OCI-LY7 (cell line): ENCODE measurements at regions not wholly inside any gene's neighbourhood (a gene's known extent, or its start where the extent isn't known, plus 50 kb on each side); places are given as distances from the start of the nearest gene placed in this dataset.

Experiments used
- BruUV-seq: library from RNA; stranded (reverse); fragments of 400-500 nt; replicated peaks from 2 replicates; lab custom pipeline; 2021; lab: Mats Ljungman, UMichigan
- CTCF ChIA-PET: fragments of 300-600 bp; sonication (Branson Sonifier 250); formaldehyde crosslinking; loops from one replicate; lab custom pipeline; 2022; ENCODE audit warnings: antibody characterized with exemption; ENCODE audit not compliant: unreplicated experiment; lab: Charles Lee
- POLR2A ChIA-PET: fragments of 300-600 bp; sonication (Branson Sonifier 250); formaldehyde crosslinking; loops from one replicate; lab custom pipeline; 2022; ENCODE audit warnings: antibody characterized with exemption; lab: Charles Lee
- DNase-seq: peaks from one replicate; pipeline ENCODE4 v3.0.0-alpha.2; 2015; ENCODE audit warnings: low spot score
- H2AFZ ChIP-seq: fragments of 200-600 bp; sonication (generic), shearing (Covaris generic); 2 replicates; pipeline ENCODE4 v1.6.1; 2014; ENCODE audit warnings: mild to moderate bottlenecking, antibody characterized with exemption, low read length, moderate library complexity
- H3K27ac ChIP-seq: fragments of 200-600 bp; sonication (generic); 2 replicates; pipeline ENCODE4 v1.5.1; 2014; ENCODE audit warnings: mixed run types, low read depth, mild to moderate bottlenecking, moderate library complexity, low read length, inconsistent platforms; ENCODE audit not compliant: poor library complexity, severe bottlenecking
- H3K36me3 ChIP-seq: fragments of 200-600 bp; sonication (generic); 2 replicates; pipeline ENCODE4 v1.6.1; 2014; ENCODE audit warnings: mild to moderate bottlenecking, antibody characterized with exemption, low read length, moderate library complexity, mixed read lengths; ENCODE audit not compliant: insufficient read depth
- H3K4me1 ChIP-seq: fragments of 200-600 bp; sonication (generic); 2 replicates; pipeline ENCODE4 v1.5.1; 2014; ENCODE audit warnings: mild to moderate bottlenecking, low read length; ENCODE audit not compliant: insufficient read depth, poor library complexity, severe bottlenecking
- H3K4me2 ChIP-seq: fragments of 200-600 bp; sonication (generic); 2 replicates; pipeline ENCODE4 v1.6.1; 2014; ENCODE audit warnings: mild to moderate bottlenecking, low read length
- H3K4me3 ChIP-seq: fragments of 200-600 bp; sonication (generic); 2 replicates; pipeline ENCODE4 v1.5.1; 2014; ENCODE audit warnings: mild to moderate bottlenecking, low read depth, low read length; ENCODE audit not compliant: poor library complexity, severe bottlenecking
- H3K79me2 ChIP-seq: fragments of 200-600 bp; sonication (generic); 2 replicates; pipeline ENCODE4 v1.6.1; 2016; ENCODE audit warnings: low read depth, mild to moderate bottlenecking, low read length, moderate library complexity, mixed read lengths; ENCODE audit not compliant: insufficient read depth
- H3K9me2 ChIP-seq: fragments of 200-600 bp; sonication (generic); 2 replicates; pipeline ENCODE4 v1.6.1; 2016; ENCODE audit warnings: mild to moderate bottlenecking, low read length, mixed read lengths; ENCODE audit not compliant: insufficient read depth
- H3K9me3 ChIP-seq: fragments of 200-600 bp; sonication (generic); 2 replicates; pipeline ENCODE4 v1.6.1; 2014; ENCODE audit warnings: mild to moderate bottlenecking, mixed run types, low read length, mixed read lengths
- H4K20me1 ChIP-seq: fragments of 200-600 bp; sonication (generic); 2 replicates; pipeline ENCODE4 v1.6.1; 2014; ENCODE audit warnings: mild to moderate bottlenecking, antibody characterized with exemption, low read length, moderate library complexity, mixed read lengths; ENCODE audit not compliant: insufficient read depth
- CTCF ChIP-seq: fragments of 200-600 bp; sonication (generic); conservative IDR thresholded peaks from 2 replicates; pipeline ENCODE4 v1.5.1; 2014; ENCODE audit warnings: mild to moderate bottlenecking, antibody characterized with exemption, low read length, moderate library complexity, mixed read lengths
- EZH2phosphoT487 ChIP-seq: fragments of 200-600 bp; sonication (generic); IDR thresholded peaks from 2 replicates; pipeline ENCODE4 v1.6.1; 2018; ENCODE audit warnings: low read depth, borderline replicate concordance, mild to moderate bottlenecking, mixed run types, antibody characterized with exemption, low read length, moderate library complexity, mixed read lengths
- intact Hi-C: fragments of 100-400 bp; cut with micrococcal nuclease; formaldehyde crosslinking; loops from one replicate; pipeline ENCODE4 v1.10.0; 2022; ENCODE audit not compliant: unreplicated experiment

GRCh38 chr6:137362878-137363804 is 131.1 kb downstream of the OLIG3 start:
- ChIA-PET CTCF (no interaction called here), POLR2A (interaction anchor here (0.7 to 1.8 kb wide), 2 partner anchors 13 to 34 kb away, joined by 3 to 4 read pairs; no protein-coding TSS in a partner anchor)
- H3K36me3 ChIP-seq = no peaks in the 10 kb centered on the region
- no peak overlapping the region; the same call in 1 of the 2 replicates for H3K4me2 ChIP-seq
- BruUV-seq = no TSS peak
- intact Hi-C loops = no loop called here
- no peak overlapping the region for H3K4me3 ChIP-seq
- H4K20me1 ChIP-seq = no peaks in the 10 kb centered on the region
- DNase-seq = no peak
- no peak overlapping the region for H2AFZ ChIP-seq
- H3K4me1 ChIP-seq = peaks cover 12% of the 10 kb centered on the region
- no peak overlapping the region for H3K27ac ChIP-seq
- no peaks in the 10 kb centered on the region for H3K9me2 ChIP-seq
- H3K79me2 ChIP-seq = no peaks in the 10 kb centered on the region
- H3K9me3 ChIP-seq = no peaks in the 10 kb centered on the region
- TF ChIP-seq EZH2phosphoT487 (no peak), CTCF (no peak)

GRCh38 chr6:137361701-137362100 is 132.5 kb downstream of the OLIG3 start:
- no peak overlapping the region for H3K4me2 ChIP-seq
- ChIA-PET POLR2A (interaction anchor here (0.8 to 1.8 kb wide), 3 partner anchors 12 to 23 kb away, joined by 3 to 4 read pairs (median 3); no protein-coding TSS in a partner anchor), CTCF (no interaction called here)
- H3K9me3 ChIP-seq = no peaks in the 10 kb centered on the region
- H3K27ac ChIP-seq = no peak overlapping the region
- TF ChIP-seq EZH2phosphoT487 (no peak), CTCF (no peak)
- BruUV-seq = no TSS peak
- intact Hi-C loops = no loop called here
- no peaks in the 10 kb centered on the region for H4K20me1 ChIP-seq
- H2AFZ ChIP-seq = no peak overlapping the region
- H3K4me1 ChIP-seq = peaks cover 12% of the 10 kb centered on the region
- no peaks in the 10 kb centered on the region for H3K79me2 ChIP-seq
- no peaks in the 10 kb centered on the region for H3K9me2 ChIP-seq
- H3K4me3 ChIP-seq = no peak overlapping the region
- no peaks in the 10 kb centered on the region for H3K36me3 ChIP-seq
- DNase-seq = no peak

- H3K4me3 ChIP-seq = no peak overlapping the region
- peaks cover 12% of the 10 kb centered on the region for H3K4me1 ChIP-seq
- BruUV-seq = no TSS peak
- H2AFZ ChIP-seq = no peak overlapping the region
- H3K9me2 ChIP-seq = no peaks in the 10 kb centered on the region
- ChIA-PET POLR2A (interaction anchor here (0.7 to 2.1 kb wide), 2 partner anchors 11 to 592 kb away, joined by 4 to 8 read pairs; no protein-coding TSS in a partner anchor), CTCF (no interaction called here)
- no peaks in the 10 kb centered on the region for H4K20me1 ChIP-seq
- TF ChIP-seq CTCF (no peak), EZH2phosphoT487 (no peak)
- no peaks in the 10 kb centered on the region for H3K36me3 ChIP-seq
- no peaks in the 10 kb centered on the region for H3K9me3 ChIP-seq
- intact Hi-C loops = no loop called here
- DNase-seq = no peak
- H3K27ac ChIP-seq = no peak overlapping the region
- no peak overlapping the region for H3K4me2 ChIP-seq
- no peaks in the 10 kb centered on the region for H3K79me2 ChIP-seq
Measured at GRCh38 chr6:137358273-137358672, 135.9 kb downstream of the OLIG3 start.
